ENCODE measurements at regions not wholly inside any gene's neighbourhood (a gene's known extent, or its start where the extent isn't known, plus 50 kb on each side); places are given as distances from the start of the nearest gene placed in this dataset.
"Not testable (repeated sequence)": the region's sequence is repeated elsewhere in the genome, so short reads cannot be mapped to it uniquely, and the experiment has no call there.

DNA sequence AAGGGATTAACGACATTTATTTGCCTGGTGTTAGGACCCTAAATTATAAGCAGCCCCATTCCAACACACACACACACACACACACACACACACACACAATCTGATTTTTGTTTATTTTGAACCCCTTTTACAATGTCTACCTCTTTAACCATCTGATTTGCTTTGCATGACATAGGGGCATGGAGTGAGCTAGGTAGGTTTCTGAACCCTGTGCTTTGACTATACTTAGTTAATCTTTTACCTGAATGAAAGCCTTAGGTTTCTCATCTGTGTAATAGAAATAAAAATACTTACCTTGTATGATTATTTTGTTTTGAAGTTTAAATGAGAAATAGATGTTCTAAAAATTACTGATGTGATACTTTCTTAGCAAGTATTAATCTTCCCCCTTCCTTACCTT is 94.7 kb upstream of the FOLH1 start:
- Histone ChIP-seq H3K4me3 (no peak overlapping the region), H3K27ac (no peak overlapping the region)
- DNase-seq (ENCODE audit: low spot score) = no peak
- TF ChIP-seq, protein P1, sequence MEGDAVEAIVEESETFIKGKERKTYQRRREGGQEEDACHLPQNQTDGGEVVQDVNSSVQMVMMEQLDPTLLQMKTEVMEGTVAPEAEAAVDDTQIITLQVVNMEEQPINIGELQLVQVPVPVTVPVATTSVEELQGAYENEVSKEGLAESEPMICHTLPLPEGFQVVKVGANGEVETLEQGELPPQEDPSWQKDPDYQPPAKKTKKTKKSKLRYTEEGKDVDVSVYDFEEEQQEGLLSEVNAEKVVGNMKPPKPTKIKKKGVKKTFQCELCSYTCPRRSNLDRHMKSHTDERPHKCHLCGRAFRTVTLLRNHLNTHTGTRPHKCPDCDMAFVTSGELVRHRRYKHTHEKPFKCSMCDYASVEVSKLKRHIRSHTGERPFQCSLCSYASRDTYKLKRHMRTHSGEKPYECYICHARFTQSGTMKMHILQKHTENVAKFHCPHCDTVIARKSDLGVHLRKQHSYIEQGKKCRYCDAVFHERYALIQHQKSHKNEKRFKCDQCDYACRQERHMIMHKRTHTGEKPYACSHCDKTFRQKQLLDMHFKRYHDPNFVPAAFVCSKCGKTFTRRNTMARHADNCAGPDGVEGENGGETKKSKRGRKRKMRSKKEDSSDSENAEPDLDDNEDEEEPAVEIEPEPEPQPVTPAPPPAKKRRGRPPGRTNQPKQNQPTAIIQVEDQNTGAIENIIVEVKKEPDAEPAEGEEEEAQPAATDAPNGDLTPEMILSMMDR (IDR thresholded peaks at IDR 0.05) = no peak

DNA sequence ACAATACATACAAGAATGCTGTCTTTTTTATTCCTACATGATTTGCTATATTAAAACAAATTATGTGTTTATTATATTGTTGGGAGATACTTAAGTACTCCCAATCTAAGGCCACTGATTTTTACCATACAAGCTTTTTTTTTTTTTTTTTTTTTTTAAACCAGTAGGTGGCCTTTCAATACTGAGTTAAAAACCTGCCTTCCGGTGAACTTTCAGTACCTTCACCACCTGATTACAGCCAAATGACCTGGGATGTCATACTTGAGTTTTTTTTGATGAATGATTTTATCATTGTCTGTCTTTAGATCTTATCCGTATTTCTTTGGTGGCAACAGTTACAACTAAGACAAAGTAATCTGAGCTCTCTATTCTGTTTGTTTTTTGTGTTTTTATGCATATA is 94.0 kb upstream of the FOLH1 start:
- TF ChIP-seq, protein P1 (IDR thresholded peaks at IDR 0.05) = no peak
- no peak overlapping the region for H3K27ac ChIP-seq
- H3K4me3 ChIP-seq = no peak overlapping the region
- DNase-seq (ENCODE audit: low spot score) = no peak

- H3K27ac ChIP-seq; DNase-seq (ENCODE audit: low spot score): not testable (repeated sequence)
These were observed 89.6 kb upstream of the FOLH1 start for GRCh38 chr11:49298017-49298416.

GRCh38 chr11:49283911-49284310 is 75.5 kb upstream of the FOLH1 start:
- H3K4me3 ChIP-seq; H3K27ac ChIP-seq; DNase-seq (ENCODE audit: low spot score): not testable (repeated sequence)

More at GRCh38 chr11:49298017-49298416, 89.6 kb upstream of the FOLH1 start:
- not testable (repeated sequence) for H3K4me3 ChIP-seq

GRCh38 chr11:49283282-49283681 is 74.9 kb upstream of the FOLH1 start:
- H3K27ac ChIP-seq; DNase-seq (ENCODE audit: low spot score); H3K4me3 ChIP-seq: not testable (repeated sequence)

DNA sequence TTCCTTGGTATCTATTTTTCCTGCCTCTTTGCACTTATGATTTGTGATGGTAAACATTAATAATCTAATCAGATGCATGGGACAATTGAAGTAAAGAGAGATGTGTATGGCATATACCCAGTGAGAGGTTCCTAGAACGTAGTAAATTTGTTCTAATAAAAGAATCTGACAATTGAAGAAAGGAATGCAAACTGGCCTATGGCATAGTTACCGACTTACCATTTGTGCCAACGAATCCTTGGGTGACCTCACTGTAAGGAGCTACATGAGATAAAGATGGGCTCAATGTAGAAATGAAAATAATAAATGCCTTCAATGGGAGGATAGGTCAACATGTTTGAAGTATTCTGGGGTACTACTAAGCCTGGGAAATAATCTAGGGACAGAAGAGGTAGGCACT is 73.7 kb upstream of the FOLH1 start:
- DNase-seq (ENCODE audit: low spot score); H3K27ac ChIP-seq; H3K4me3 ChIP-seq: not testable (repeated sequence)

GRCh38 chr11:49277951-49278350 is 69.5 kb upstream of the FOLH1 start:
- DNase-seq (ENCODE audit: low spot score); H3K27ac ChIP-seq; H3K4me3 ChIP-seq: not testable (repeated sequence)

Measured in coronary artery (tissue), 2 donors.